Medulla oblongata (tissue), 1 donor: ENCODE measurements at regions not wholly inside any gene's neighbourhood (a gene's known extent, or its start where the extent isn't known, plus 50 kb on each side); places are given as distances from the start of the nearest gene placed in this dataset.
"Not testable (repeated sequence)": the region's sequence is repeated elsewhere in the genome, so short reads cannot be mapped to it uniquely, and the experiment has no call there.

Experiments
- DNase-seq: peaks from one replicate; pipeline ENCODE4 v3.0.0-alpha.2; 2015; ENCODE audit errors: extremely low spot score

DNA sequence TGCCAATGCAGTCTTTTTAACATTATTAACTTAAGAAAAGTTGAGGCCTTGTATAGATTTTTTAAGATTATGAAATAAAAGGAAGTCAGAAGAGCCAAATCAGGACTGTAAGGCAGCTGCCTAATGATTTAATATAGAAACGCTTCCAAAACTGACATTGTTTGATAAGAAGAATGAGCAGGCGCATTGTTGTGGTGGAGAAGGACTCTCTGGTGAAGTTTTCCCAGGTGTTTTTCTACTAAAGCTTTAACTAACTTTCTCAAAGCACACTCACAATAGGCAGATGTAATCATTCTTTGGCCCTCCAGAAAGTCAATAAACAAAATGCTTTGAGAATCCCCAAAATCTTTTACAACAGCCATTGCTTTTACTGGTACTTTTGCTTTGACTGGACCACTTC is 288.6 kb upstream of the FIGN start:
- DNase-seq: no peak

DNA sequence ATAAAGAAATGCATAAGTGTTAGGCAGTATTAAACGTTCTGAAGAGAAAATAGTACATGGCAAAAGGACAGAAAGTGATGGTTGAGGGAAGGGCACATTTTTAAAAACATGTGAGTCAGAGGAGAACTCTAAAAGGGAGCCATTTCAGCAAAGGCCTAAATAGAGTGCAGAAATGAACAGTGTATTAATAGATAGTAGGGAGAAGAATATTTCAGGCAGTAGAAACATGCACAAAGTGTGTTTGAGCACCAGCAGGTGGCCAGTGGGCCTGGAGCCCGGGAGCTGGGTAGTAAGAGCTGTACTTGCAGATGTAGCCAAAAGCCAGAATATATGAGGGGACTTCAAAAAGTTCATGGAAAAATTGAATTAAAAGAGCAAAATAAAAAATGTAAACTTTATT is 288.1 kb upstream of the FIGN start:
- DNase-seq: no peak

DNA sequence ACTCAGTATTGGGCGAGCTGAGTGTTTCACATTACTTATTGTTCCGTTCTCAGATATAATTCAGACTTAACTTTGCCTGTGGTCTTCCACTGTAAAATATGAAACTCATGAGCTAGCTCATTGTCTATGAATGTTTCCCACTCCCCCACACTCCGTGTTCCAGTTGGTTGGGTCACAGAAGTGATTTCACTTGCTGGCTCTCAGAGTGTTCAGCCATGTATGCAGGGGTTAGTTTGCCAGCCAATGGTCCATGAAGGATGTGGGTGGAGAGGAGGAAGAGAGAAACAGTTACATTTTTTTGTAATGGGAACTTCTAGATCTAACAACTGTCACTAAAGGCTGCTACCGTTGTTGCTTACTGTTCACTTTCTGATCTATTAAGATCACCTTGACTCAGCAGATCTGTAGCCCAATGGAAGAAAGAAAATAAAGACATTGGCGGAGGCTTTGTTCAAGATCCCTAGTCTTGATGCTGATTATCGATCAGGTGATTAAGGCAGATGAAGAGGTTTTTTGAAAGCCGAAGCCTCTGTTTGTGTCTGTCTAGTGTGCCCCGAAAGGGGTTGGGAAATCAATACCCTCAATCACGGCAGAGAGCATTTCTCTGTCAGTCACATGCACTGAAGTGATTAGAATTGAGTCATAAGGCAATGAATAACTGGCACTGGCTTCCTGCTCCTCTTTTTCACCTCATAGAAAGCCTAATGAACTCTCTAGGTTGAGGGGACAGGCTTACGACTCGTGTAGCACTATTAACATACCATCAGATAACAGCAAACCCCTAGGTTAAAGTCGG is 279.7 kb upstream of the FIGN start:
- DNase-seq: no peak

DNA sequence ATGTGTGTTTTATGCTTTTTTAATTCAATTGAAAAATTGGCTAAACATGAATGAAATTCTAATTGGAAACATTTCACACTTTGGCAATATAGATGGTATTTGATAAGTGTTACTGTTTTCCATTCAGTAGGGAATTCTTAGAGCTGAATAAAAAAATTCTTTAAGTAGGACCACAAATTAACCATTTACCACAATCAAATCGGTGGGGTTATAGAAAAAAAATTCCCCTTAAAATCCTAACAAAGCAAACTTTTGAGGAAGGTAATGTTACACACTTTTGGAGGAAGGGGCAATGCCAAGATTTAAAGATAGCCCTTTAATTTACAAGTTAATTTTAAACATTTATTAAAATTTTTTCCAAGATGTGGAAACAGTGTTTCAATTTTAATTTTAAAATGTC is 279.0 kb upstream of the FIGN start:
- DNase-seq: no peak

DNA sequence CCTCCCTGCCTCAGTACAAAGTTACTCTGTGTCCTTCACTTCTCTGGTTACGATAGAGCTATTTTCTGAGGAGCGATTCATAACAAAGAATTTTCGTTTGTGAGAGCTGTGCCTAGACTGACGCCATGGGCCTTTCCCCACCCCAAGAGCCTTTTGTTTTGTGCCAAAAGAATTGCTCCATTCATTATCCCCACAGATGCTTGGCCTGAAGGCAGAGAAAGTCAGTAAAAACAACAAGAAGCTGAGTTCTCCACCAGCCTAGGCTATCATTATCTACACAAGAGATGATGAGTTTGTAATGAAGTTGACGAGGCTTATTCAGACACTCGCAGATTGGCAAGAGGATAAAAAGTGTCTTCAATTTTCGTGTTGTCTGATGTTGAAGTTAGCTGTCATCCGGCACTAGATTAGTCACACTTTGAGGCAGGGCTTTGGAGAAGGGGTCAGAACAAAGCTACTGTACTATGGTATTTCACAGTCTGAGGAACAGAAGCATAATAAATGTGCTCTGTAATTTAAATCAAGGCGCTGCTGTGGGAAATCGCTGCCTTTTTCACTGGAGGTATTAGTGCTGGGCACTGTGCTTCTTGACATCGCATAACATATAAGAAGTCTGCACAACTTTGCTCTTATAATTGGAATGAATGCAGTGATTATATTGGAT is 278.4 kb upstream of the FIGN start:
- DNase-seq: peak; percentile 90

DNA sequence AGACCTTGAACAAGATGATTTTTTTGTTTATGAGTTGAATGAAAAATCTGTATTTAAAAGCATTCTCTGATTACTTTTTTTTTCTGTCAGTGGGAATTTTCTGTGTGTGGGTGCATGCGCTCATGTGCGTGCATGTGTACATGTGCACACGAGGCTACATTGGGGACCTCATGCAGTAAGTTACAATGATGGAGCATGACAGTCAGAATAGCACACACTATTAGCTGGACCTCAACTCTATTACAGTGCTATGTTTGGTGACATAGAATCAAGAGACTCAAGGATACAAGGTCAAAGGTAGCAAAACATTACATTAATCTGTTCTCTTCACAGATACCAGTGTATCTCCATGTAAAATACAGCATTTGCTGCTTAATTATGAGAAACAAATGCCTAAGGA is 276.8 kb upstream of the FIGN start:
- DNase-seq: no peak

DNA sequence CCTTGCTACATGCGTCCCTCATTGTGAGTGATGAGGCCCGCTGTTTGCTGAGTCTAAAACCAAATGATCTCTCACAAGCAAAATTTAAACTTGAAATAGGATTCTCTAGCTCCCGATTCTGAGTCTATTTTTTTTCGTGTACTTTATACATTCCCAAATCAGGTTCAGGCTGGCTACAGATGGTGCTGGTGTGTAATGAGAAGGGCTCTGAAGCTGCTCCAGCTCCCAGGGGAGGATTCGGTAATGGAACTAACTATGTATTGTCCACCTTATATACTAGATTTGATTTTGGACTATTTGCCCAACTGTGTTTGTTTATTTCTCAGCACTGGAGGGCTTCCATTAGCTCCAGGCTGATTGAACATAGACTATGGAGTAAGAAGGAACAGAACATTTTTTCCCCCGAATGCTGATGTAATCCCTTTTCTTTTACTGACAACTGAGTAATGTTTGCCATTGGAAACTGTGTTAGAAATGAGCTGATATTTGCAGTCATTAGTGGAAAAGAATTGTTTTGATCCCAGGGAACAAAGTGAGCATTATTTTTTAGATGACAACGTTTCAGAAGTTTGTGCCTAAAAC is 274.0 kb upstream of the FIGN start:
- DNase-seq: peak; percentile 37

DNA sequence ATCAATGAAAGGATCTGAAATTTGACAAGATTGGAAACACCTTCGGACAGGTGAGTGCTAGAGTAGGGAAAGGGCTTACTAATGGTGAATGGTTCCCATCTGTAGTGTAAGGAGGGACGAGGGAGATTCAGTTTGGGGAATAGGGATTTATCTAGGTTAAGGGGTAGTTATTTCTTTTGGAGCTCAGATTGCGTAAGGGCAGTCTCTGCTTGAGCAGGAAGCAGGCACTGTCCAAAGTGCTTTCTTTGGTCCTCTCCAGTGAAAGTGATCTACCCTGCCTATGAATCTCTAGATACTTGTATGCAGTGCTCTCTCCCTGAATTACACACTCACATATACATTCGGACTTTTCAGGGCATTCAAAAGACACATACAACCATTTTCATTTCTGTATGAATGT is 272.9 kb upstream of the FIGN start:
- no peak for DNase-seq

DNA sequence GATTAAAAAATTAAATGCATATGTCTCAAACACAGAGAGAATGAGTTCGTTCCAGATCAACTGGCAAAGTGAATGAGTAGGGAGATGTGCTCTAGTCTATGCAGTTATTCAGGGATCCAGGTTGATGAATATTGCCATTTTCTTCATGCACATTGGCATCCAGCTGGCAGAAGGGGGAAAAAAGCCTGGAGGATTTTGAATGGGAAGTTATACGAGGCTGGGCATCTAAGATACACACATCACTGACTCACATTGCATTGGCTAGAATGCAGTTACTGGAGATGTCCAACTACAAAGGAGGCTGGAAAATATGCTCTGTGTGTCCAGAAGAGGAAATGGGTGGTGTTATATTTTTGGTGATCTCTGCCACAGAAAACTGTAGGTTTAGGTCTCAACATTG is 270.9 kb upstream of the FIGN start:
- no peak for DNase-seq

DNA sequence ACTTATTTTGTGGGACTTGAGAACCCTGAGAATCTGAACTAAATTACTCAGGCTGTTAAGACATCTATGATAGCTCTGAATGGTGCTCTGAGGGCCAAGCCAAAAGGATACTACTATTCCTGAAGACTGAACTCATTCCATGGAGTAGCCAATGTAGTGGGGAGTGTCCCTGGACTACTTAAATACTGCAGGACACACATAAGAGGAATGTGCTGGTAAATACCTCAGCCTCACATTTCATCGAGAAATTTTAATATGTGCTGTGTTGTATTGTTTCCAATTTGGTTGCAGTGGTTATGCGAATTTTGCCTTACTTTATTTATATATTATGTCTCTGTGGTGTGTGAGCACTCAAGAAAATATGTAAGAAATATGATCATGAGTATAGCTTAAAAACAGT is 264.4 kb upstream of the FIGN start:
- DNase-seq: no peak

DNA sequence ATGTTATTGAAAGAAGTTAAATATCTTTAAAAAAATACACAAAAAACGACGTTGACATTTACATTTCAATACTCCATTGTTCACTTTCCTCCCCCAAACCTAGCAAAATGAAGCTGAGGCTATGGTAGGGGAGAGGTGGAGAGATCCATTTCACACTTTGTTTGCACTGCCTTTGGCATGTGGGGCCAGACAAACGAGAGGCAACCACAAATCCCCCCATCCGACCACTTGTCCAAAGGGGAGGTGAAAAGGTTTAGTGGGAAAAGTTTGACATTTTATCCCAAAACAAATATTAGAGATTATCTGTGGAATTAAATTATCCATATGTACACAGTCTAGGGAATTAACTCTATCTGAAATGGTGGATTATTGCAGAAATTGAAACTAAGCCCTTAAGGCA is 261.7 kb upstream of the FIGN start:
- no peak for DNase-seq

DNA sequence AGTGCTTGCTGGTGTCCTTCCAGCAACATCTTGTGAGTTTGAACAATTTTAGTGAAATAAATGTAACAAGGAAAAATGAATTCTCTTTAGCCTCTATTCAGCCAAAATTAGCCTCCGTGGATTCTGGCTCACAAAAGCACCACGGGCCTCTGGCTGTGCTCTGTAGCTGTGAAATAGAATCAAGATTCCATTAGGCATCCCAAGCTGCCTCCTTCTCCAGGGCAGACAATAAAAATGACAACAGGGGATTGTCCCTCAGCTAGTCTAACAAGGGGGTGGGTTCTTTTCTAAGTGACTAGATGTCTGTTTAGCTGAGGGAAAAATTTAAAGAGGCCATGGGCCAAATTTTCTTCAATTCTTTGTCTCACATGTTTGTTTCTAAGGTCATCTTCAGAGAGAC is 254.7 kb upstream of the FIGN start:
- DNase-seq: no peak

DNA sequence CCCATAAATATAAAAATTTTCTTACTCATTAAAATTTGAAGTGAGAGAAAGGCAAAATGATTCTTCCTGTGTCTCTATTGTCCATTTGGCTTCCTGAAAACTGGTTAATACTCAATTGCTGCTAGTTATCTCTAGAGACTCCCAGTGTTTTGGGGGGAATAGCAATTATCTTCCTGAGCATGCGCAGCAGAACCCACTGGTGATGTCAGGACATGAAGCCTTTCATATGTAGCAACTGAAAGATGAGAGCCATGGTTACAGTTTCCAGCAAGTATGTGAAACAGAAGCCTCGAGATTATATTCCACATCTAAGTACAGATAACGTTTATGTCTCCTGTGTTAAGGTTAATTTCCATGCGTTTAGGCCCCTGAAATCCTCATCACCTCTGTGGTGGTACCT is 254.3 kb upstream of the FIGN start:
- DNase-seq: no peak

DNA sequence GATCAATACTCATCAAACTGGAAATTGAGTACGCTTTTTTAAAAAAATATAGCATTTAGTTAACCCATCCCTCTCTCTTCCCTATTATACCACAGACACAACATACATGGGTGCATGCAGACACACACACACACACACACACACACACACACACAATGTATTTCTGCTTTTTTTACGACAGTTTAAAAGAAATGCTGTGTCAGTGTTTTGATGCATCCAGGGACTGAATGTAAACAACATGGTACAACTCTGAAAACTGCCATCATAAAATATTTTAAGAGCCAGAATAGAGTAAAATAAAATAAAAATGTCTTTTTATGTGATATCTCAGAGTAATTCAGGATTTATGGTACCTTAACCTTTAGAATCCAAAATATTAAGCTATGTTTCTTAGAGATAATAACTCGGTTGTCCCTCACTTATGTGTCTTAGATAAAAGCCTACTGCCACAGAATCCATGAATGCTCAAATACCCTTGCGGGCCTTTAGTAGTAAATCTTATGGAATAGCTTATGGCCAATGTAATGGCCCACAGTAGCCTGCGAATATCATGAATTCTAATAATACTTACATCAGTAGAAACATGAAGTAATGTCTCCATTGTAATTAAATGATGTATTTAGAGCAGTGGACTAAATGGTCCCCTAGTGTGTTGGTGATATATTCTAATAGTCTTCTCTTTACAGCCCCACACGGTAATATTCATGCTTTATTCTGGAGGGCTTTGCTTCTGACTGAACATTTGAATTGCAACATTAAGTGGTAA is 251.6 kb upstream of the FIGN start:
- DNase-seq: no peak

DNA sequence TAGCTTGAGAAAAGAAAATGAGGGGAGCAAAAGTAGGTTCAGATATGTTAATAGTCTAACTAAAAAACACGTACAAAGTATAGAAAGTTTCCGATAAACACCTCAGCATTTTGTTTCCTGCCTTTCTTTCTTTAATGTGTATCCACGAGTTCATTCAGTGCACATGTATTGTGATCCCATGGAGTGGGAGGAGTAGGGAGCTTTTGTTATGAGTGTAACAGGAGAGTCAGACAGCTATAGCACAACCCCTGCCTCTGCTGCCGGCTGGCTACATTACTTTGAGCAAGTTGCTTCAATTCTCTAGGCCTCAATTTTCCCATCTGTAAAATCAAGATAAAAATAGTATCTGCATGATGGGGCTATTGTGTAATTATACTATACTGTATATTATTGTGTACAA is 249.2 kb upstream of the FIGN start:
- no peak for DNase-seq

DNA sequence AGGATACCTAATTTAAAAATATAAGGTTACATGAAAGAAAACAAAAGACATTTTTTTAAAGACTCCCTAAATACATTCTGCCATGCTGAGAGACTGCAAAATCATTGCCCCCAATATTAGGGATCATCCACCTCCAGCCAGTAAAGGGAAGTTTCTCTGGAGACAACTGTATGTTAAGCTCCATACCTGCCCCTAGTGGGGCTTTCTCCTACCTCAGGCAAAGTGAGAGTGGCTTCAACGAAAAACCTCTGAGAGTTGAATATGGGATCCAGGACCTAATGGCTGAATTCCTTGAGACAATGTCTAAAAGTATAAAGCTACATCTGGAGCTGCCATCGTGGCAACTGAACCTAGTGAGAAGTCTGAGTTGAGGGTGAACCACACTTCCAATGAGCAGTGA is 248.1 kb upstream of the FIGN start:
- no peak for DNase-seq

DNA sequence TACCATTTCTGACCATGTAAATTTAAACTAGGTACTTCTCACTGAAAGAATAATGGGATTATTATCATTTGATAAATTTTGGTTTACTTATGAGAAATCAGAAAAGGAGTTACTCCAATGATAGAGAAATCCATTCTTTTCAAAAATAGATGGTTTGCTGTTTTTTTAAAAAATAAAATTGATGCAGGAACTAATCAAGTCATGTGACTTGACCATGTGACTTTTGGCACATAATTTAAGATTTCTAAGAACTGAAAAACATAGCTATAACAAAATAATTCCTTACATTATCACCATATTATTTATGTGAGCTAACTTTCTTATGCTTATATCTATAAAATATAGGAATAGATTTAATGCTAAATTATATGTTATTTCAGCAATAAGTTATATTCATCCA is 247.1 kb upstream of the FIGN start:
- no peak for DNase-seq

DNA sequence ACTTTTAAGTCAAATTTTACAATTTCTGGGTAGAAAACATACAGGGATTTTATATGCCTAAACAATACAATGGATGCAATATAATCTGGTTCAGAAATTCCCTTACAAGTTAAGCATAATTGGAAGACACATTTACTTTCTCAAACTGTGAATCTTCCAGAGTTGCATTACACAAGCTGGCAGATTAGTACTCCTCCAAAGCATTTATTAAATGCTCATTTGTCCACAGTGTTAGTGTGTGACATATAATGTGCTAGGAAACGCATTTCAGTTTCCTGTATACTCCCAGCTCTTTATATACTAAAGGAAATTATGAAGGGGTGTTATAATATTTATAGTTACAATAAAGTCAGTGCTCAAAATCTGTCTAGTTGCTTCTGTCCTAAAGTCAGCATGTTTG is 239.0 kb upstream of the FIGN start:
- DNase-seq: no peak

DNA sequence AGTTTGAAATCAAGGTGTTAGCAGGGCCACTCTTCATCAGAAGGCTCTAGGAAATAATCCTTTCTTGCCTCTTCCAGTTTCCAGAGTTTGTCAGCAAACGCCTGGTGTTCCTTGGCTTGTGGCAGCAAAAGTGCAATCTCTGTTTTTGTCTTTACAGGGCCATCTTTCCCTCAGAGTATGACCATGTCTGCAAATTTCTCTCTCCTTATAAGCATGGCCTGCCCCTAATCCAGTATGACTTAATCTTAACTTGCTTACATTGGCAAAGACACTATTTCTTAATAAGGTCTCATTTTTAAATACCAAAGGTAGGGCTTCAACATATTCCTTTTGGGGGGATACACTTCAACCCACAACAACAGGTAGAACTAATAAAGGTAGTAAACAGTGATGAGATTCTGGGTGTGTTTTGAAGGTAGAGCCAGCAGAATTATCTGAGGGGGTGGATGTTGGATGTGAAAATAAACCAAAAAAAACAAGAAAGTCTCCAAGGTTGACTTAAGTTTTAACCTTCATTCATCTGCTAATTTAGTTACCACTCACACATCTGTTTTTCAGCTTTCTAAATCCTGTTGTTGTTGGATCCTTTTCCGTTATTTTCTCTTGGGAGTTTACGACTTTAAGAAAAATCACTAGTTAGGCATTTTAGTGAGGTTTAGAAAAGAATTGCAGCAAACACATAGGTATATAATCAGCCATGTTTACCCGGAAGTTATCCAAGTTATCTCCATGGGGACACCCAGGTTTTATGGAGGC is 234.4 kb upstream of the FIGN start:
- no peak for DNase-seq

DNA sequence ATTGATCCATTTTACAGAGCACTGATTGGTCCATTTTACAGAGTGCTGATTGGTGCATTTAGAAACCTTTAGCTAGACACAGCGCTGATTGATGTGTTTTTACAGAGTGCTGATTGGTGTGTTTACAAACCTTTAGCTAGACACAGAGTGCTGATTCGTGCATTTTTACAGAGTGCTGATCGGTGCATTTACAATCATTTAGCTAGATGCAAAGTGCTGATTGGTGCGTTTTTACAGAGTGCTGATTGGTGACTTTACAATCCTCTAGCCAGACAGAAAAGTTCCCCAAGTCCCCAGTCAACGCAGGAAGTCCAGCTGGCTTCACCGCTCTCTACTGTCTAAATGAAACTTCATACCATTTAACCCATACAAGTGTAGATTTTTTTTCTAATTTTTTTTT is 228.5 kb upstream of the FIGN start:
- DNase-seq: not testable (repeated sequence)

DNA sequence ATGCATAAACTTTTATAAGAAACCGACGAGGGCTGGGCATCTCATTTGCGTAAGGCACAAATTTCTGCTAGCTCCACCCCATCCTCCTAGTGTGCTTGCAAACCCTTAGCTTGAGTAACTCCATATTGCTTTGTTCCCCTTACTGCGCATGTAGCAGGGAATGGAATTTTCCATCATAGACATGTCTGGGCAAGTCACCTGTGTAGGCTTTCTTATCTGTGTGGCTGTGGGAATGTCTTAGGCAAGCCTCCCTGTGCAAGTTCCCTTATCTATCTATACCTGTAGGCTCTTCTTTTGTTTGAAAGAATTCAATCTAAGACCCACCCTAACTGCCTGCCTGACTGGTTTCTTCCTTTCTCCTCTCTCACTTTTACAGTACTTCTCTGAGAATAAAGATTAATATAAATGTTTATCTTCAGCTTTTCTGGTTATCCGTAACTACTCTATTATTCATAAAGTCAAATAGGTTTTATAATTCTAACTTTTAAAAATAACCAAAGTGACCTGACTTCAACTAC is 217.6 kb upstream of the FIGN start:
- no peak for DNase-seq

DNA sequence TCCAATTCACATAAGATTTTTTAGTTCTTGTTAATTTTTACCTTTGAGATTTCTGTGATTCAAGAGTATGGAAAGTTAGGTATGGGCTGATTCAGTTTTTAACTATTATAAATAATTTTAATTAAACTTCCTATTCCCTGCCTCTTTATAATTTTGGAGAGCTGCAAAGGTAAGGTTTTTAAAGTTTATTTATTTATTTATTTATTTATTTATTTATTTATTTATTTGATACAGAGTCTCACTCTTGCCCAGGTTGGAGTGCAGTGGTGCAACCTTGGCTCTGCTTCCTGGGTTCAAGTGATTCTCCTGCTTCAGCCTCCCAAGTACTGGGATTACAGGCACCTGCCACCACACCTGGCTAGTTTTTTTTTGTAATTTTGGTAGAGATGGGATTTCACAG is 215.5 kb upstream of the FIGN start:
- no peak for DNase-seq
